ENCODE measurements at regions not wholly inside any gene's neighbourhood (a gene's known extent, or its start where the extent isn't known, plus 50 kb on each side); places are given as distances from the start of the nearest gene placed in this dataset.

DNA sequence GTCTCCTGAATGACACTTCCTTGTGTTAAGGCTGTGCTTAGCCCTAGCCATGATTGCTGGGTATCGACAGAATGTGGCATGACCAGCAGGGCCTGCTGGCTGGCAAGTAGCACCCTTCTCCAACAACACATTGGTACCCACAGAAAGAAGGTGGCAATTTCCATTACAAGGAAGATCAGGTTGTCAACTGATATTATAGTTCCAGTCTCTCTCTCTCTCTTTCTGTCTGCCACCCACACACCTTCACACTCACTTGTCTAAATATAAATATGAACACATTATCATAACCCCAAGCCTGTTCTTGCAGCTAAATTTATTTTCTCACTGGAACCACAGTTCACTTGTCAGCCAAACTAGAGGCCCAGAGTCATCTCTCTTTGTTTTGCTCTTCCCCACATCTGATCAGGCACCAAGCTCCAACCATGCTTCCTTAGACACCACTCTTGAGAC lies 408.1 kb upstream of the PIK3R1 start:
- H3K36me3 ChIP-seq (ENCODE audit: control insufficient read depth in 2 of 2, extremely low read depth in 1 of 2, insufficient read depth in 2 of 2, low read length in 2 of 2) = no peaks in the 10 kb centered on the region
- H3K9me1 ChIP-seq (replicated peaks; ENCODE audit: control insufficient read depth, extremely low read depth, insufficient read depth, low read length) = no peaks in the 10 kb centered on the region
- intact Hi-C loops (cut with micrococcal nuclease) = no loop called here
- no peak overlapping the region for H3K4me2 ChIP-seq (ENCODE audit: insufficient read depth, low read length)
- H3K9ac ChIP-seq (replicated peaks; ENCODE audit: extremely low read depth, insufficient read depth, low read length) = no peak overlapping the region
- H3K27ac ChIP-seq (ENCODE audit: insufficient read depth, low read depth, low read length) = no peak overlapping the region
- H3K4me1 ChIP-seq (ENCODE audit: control insufficient read depth, extremely low read depth, insufficient read depth, low read length) = no peaks in the 10 kb centered on the region
- no TSS peak for BruUV-seq (replicated peaks)
- H3K27me3 ChIP-seq (ENCODE audit: control insufficient read depth in 2 of 2, insufficient read depth in 2 of 2, low read length in 2 of 2) = peaks cover 0 to 2% of the 10 kb centered on the region in 2 experiments
- no peaks in the 10 kb centered on the region for H3K79me2 ChIP-seq (ENCODE audit: control insufficient read depth, insufficient read depth, low read length)
- dilution Hi-C loops (cut with MboI; ENCODE audit: extremely low pct_ligation_motif_present, low sequenced_read_pairs) = no loop called here
- no peaks in the 10 kb centered on the region for H3K9me3 ChIP-seq (replicated peaks; ENCODE audit: control insufficient read depth, insufficient read depth, low read length)
- TF ChIP-seq JUN (IDR thresholded peaks at IDR 0.05; ENCODE audit: borderline replicate concordance, insufficient read depth, insufficient read length, low read depth) (no peak), MYC (IDR thresholded peaks at IDR 0.05; ENCODE audit: low read depth, low read length) (no peak), POLR2AphosphoS5 (IDR thresholded peaks at IDR 0.05; ENCODE audit: insufficient read depth, low read depth, low read length) (no peak), EZH2 (IDR thresholded peaks at IDR 0.05; ENCODE audit: borderline replicate concordance, low read depth, low read length, severe bottlenecking) (no peak), GATA2 (IDR thresholded peaks at IDR 0.05; ENCODE audit: insufficient read depth, insufficient read length, low read depth, low read length) (no peak), POLR2A (IDR thresholded peaks at IDR 0.05; ENCODE audit: low read depth, low read length) (no peak), FOS (IDR thresholded peaks at IDR 0.05; ENCODE audit: borderline replicate concordance, insufficient read depth, low read length) (no peak)
- TF ChIP-seq, protein P1, sequence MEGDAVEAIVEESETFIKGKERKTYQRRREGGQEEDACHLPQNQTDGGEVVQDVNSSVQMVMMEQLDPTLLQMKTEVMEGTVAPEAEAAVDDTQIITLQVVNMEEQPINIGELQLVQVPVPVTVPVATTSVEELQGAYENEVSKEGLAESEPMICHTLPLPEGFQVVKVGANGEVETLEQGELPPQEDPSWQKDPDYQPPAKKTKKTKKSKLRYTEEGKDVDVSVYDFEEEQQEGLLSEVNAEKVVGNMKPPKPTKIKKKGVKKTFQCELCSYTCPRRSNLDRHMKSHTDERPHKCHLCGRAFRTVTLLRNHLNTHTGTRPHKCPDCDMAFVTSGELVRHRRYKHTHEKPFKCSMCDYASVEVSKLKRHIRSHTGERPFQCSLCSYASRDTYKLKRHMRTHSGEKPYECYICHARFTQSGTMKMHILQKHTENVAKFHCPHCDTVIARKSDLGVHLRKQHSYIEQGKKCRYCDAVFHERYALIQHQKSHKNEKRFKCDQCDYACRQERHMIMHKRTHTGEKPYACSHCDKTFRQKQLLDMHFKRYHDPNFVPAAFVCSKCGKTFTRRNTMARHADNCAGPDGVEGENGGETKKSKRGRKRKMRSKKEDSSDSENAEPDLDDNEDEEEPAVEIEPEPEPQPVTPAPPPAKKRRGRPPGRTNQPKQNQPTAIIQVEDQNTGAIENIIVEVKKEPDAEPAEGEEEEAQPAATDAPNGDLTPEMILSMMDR (IDR thresholded peaks at IDR 0.05; ENCODE audit: extremely low read depth in 1 of 2, insufficient read depth in 1 of 2, low read depth in 1 of 2, low read length in 2 of 2) = no peak
- TF ChIP-seq, protein P2, sequence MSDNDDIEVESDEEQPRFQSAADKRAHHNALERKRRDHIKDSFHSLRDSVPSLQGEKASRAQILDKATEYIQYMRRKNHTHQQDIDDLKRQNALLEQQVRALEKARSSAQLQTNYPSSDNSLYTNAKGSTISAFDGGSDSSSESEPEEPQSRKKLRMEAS (IDR thresholded peaks at IDR 0.05; ENCODE audit: insufficient read depth, insufficient read length) = no peak
- no peak overlapping the region for H3K4me3 ChIP-seq (replicated peaks in 1 of 3; ENCODE audit: insufficient read depth in 1 of 3, low read depth in 1 of 3, low read length in 3 of 3)
- no peak for FAIRE-seq
- H2AFZ ChIP-seq (ENCODE audit: low read depth, low read length) = no peak overlapping the region
- ChIA-PET CTCF (no interaction called here), POLR2A (no interaction called here)
- no peak for DNase-seq (ENCODE audit: low read depth, low spot score)
- no peaks in the 10 kb centered on the region for H4K20me1 ChIP-seq (replicated peaks; ENCODE audit: control insufficient read depth, extremely low read depth, insufficient read depth, low read length)

All from endothelial cell of umbilical vein (primary cell).